ENCODE measurements at regions not wholly inside any gene's neighbourhood (a gene's known extent, or its start where the extent isn't known, plus 50 kb on each side); places are given as distances from the start of the nearest gene placed in this dataset.

DNA sequence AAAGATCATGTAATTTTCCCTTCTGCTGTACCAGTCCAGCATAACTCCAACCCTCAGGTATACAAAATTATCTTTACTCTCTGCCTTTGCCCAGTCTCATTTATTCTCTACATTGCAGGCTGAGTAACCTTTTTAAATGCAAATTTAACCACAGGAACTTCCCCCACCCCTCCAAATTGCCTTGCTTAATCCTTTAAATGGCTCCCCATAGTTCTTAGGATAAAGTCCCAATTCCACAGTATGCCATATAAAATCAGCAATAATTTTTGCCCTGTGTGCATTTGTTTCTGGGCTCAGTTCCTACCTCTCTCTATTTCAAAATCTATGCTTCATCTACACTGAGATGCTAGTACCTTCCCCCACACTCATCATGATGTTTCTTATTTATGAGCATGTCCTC is 879.7 kb downstream of the RPA4 start:
- H3K4me3 Mint-ChIP-seq, result no peak overlapping the region
- no peak for DNase-seq (ENCODE audit: extremely low spot score, unreplicated experiment)
- no peak overlapping the region for H3K27ac Mint-ChIP-seq
- no peaks in the 10 kb centered on the region for H3K27me3 Mint-ChIP-seq
- TF ChIP-seq, protein P1, sequence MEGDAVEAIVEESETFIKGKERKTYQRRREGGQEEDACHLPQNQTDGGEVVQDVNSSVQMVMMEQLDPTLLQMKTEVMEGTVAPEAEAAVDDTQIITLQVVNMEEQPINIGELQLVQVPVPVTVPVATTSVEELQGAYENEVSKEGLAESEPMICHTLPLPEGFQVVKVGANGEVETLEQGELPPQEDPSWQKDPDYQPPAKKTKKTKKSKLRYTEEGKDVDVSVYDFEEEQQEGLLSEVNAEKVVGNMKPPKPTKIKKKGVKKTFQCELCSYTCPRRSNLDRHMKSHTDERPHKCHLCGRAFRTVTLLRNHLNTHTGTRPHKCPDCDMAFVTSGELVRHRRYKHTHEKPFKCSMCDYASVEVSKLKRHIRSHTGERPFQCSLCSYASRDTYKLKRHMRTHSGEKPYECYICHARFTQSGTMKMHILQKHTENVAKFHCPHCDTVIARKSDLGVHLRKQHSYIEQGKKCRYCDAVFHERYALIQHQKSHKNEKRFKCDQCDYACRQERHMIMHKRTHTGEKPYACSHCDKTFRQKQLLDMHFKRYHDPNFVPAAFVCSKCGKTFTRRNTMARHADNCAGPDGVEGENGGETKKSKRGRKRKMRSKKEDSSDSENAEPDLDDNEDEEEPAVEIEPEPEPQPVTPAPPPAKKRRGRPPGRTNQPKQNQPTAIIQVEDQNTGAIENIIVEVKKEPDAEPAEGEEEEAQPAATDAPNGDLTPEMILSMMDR (conservative IDR thresholded peaks at IDR 0.05), result no peak
- H3K9me3 Mint-ChIP-seq, result no peaks in the 10 kb centered on the region
- H3K4me1 Mint-ChIP-seq (ENCODE audit: unreplicated experiment), result no peaks in the 10 kb centered on the region
- H3K36me3 Mint-ChIP-seq, result no peaks in the 10 kb centered on the region

- Mint-ChIP-seq H3K36me3 (no peaks in the 10 kb centered on the region), H3K4me1 (ENCODE audit: unreplicated experiment) (no peaks in the 10 kb centered on the region), H3K27me3 (no peaks in the 10 kb centered on the region), H3K4me3 (no peak overlapping the region), H3K9me3 (no peaks in the 10 kb centered on the region), H3K27ac (no peak overlapping the region)
- no peak for DNase-seq (ENCODE audit: extremely low spot score, unreplicated experiment)
- TF ChIP-seq, protein P1 (conservative IDR thresholded peaks at IDR 0.05), result no peak
Measured at GRCh38 chrX:97763981-97764380, 880.3 kb downstream of the RPA4 start.

DNA sequence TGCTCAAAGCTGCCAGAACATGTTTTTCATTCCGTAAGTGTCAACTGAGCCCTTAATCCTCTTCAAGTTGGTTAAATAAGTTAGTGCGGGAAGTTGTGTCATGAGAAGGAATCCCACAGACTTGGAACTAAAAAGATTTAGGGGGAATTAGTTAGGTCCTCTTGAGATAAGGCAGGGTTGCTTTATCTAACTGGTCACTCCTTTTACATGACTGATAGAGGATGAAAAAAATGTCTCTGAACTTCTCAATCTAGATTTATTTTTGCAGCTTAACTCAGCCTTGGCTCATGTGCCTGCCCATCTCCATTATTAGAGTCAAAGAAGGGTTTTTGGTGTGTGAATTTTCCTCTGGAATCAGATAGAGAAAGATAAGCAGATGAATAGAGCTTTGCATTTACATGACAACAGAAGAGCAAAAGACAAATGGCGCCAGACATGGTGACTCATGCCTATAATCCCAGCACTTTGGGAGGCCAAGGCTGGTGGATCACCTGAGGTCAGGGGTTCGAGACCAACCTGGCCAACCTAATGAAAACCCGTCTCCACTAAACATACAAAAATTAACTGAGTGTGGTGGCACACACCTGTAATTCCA is 882.9 kb downstream of the RPA4 start:
- Mint-ChIP-seq H3K9me3 (no peaks in the 10 kb centered on the region), H3K4me1 (ENCODE audit: unreplicated experiment) (no peaks in the 10 kb centered on the region), H3K4me3 (no peak overlapping the region), H3K27ac (no peak overlapping the region), H3K27me3 (no peaks in the 10 kb centered on the region), H3K36me3 (no peaks in the 10 kb centered on the region)
- TF ChIP-seq, protein P1 (conservative IDR thresholded peaks at IDR 0.05), result no peak
- DNase-seq (ENCODE audit: extremely low spot score, unreplicated experiment), result no peak

- Mint-ChIP-seq H3K4me3 (no peak overlapping the region), H3K9me3 (peaks cover 9% of the 10 kb centered on the region), H3K36me3 (no peaks in the 10 kb centered on the region), H3K27me3 (no peaks in the 10 kb centered on the region), H3K27ac (no peak overlapping the region), H3K4me1 (ENCODE audit: unreplicated experiment) (no peaks in the 10 kb centered on the region)
- no peak for DNase-seq (ENCODE audit: extremely low spot score, unreplicated experiment)
- TF ChIP-seq, protein P1 (conservative IDR thresholded peaks at IDR 0.05), result no peak
Measured at GRCh38 chrX:97787311-97787710, 903.6 kb downstream of the RPA4 start.

DNA sequence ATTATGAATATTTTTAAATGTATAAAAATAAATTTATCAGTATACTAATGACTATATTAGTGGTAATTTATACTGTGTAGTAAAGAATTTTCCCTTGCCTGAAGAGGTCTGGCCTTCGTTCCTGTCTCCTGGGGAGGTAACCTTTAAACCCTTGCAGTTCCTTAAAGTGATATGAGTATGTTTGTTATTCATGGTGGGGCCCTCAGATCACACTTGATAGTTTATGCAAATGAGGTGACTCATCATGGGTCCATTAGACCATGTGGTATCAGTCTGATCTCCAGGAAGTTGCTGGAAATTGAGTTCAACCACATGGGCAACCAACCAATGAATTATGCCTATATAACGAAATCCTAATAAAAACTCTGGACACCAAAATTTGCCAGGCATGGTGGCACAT is 904.1 kb downstream of the RPA4 start:
- H3K4me3 Mint-ChIP-seq, result no peak overlapping the region
- peaks cover 6% of the 10 kb centered on the region for H3K9me3 Mint-ChIP-seq
- no peaks in the 10 kb centered on the region for H3K4me1 Mint-ChIP-seq (ENCODE audit: unreplicated experiment)
- TF ChIP-seq, protein P1 (conservative IDR thresholded peaks at IDR 0.05), result no peak
- DNase-seq (ENCODE audit: extremely low spot score, unreplicated experiment), result no peak
- H3K27me3 Mint-ChIP-seq, result no peaks in the 10 kb centered on the region
- no peaks in the 10 kb centered on the region for H3K36me3 Mint-ChIP-seq
- H3K27ac Mint-ChIP-seq, result no peak overlapping the region

DNA sequence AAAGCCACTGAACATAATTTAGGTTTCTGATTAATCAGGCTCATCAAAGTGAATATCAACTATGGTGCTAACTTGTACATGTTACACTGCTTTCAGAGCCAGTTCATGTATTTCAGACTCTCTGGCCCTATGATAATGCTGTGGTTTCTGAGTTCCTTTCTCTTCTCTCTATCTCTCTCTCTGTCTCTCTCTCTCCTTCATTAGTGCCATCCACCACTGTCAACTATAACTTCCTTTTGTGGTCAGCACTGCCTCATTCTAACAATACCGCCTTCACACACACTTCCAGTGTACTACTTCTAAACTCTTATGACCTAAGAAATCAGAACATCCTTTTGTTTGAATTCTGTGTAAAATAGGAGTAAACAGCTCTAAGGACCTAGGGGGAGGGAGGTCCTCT is 907.1 kb downstream of the RPA4 start:
- DNase-seq (ENCODE audit: extremely low spot score, unreplicated experiment), result no peak
- H3K4me1 Mint-ChIP-seq (ENCODE audit: unreplicated experiment), result no peaks in the 10 kb centered on the region
- H3K27me3 Mint-ChIP-seq, result no peaks in the 10 kb centered on the region
- no peaks in the 10 kb centered on the region for H3K9me3 Mint-ChIP-seq
- TF ChIP-seq, protein P1 (conservative IDR thresholded peaks at IDR 0.05), result no peak
- H3K27ac Mint-ChIP-seq, result no peak overlapping the region
- H3K4me3 Mint-ChIP-seq, result no peak overlapping the region
- H3K36me3 Mint-ChIP-seq, result no peaks in the 10 kb centered on the region

All from type B pancreatic cell (in vitro differentiated cells).